ENCODE measurements at regions not wholly inside any gene's neighbourhood (a gene's known extent, or its start where the extent isn't known, plus 50 kb on each side); places are given as distances from the start of the nearest gene placed in this dataset.

GRCh38 chr3:30285188-30286006 is 321.0 kb upstream of the TGFBR2 start:
- POLR2A ChIA-PET = no interaction called here
- no peak for TF ChIP-seq CTCF (IDR thresholded peaks at IDR 0.05; ENCODE audit: control extremely low read depth, extremely low read depth, low read depth, missing control alignments)
- CTCF ChIA-PET = interaction anchor here (1.6 kb wide), 1 partner anchor 36 kb away, joined by 3 read pairs; no protein-coding TSS in a partner anchor

GRCh38 chr3:30286007-30286669 is 320.3 kb upstream of the TGFBR2 start:
- POLR2A ChIA-PET = no interaction called here
- no peak for DNase-seq (ENCODE audit: extremely low spot score)
- TF ChIP-seq CTCF (IDR thresholded peaks at IDR 0.05; ENCODE audit: control extremely low read depth, extremely low read depth, low read depth, missing control alignments) = no peak
- CTCF ChIA-PET = interaction anchor here (1.6 kb wide), 1 partner anchor 37 kb away, joined by 3 read pairs; no protein-coding TSS in a partner anchor

More at GRCh38 chr3:30285188-30286006, 321.0 kb upstream of the TGFBR2 start:
- DNase-seq (ENCODE audit: extremely low spot score) = no peak

- ChIA-PET CTCF (no interaction called here), POLR2A (no interaction called here)
- DNase-seq (ENCODE audit: extremely low spot score) = no peak
- no peak for TF ChIP-seq CTCF (IDR thresholded peaks at IDR 0.05; ENCODE audit: control extremely low read depth, extremely low read depth, low read depth, missing control alignments)
Measured at GRCh38 chr3:30286811-30287210, 319.6 kb upstream of the TGFBR2 start.

- DNase-seq (ENCODE audit: extremely low spot score) = no peak
- TF ChIP-seq CTCF (IDR thresholded peaks at IDR 0.05; ENCODE audit: control extremely low read depth, extremely low read depth, low read depth, missing control alignments) = no peak
- POLR2A ChIA-PET = no interaction called here
- CTCF ChIA-PET = interaction anchor here (1.0 kb wide), 1 partner anchor 18 kb away, joined by 3 read pairs; no protein-coding TSS in a partner anchor
Measured at GRCh38 chr3:30288830-30289229, 317.6 kb upstream of the TGFBR2 start.

- POLR2A ChIA-PET = no interaction called here
- no peak for DNase-seq (ENCODE audit: extremely low spot score)
- TF ChIP-seq CTCF (IDR thresholded peaks at IDR 0.05; ENCODE audit: control extremely low read depth, extremely low read depth, low read depth, missing control alignments) = no peak
- CTCF ChIA-PET = interaction anchor here (1.0 kb wide), 1 partner anchor 17 kb away, joined by 3 read pairs; no protein-coding TSS in a partner anchor
Measured at GRCh38 chr3:30289324-30289723, 317.1 kb upstream of the TGFBR2 start.

GRCh38 chr3:30289766-30290165 is 316.6 kb upstream of the TGFBR2 start:
- ChIA-PET POLR2A (no interaction called here), CTCF (interaction anchor here (1.0 kb wide), 1 partner anchor 17 kb away, joined by 3 read pairs; no protein-coding TSS in a partner anchor)
- DNase-seq (ENCODE audit: extremely low spot score) = no peak
- no peak for TF ChIP-seq CTCF (IDR thresholded peaks at IDR 0.05; ENCODE audit: control extremely low read depth, extremely low read depth, low read depth, missing control alignments)

Data from GM10248 (cell line).